SK-N-SH treated with all-trans-retinoic acid at 6 μM for 48 hours (cell line): ENCODE measurements at regions not wholly inside any gene's neighbourhood (a gene's known extent, or its start where the extent isn't known, plus 50 kb on each side); places are given as distances from the start of the nearest gene placed in this dataset.

Experiments used
- ATAC-seq: fragments of 200-7000 bp; cut with Tn5 transposase; 3 replicates; pipeline ENCODE4 v1.9.1; 2020; ENCODE audit warnings: mild to moderate bottlenecking, moderate library complexity
- ARNTL ChIP-seq: fragments of 450-650 bp; formaldehyde crosslinking; IDR thresholded peaks from 2 replicates; pipeline ENCODE4 v1.5.0; 2020; ENCODE audit warnings: low read depth, mild to moderate bottlenecking, moderate library complexity, borderline replicate concordance
- BACH2 ChIP-seq: fragments of 250-450 bp; sonication (Bioruptor Pico); IDR thresholded peaks from 2 replicates; pipeline ENCODE4 v1.9.0; 2021; ENCODE audit warnings: mild to moderate bottlenecking, borderline replicate concordance
- CREB5 ChIP-seq: fragments of 250-450 bp; sonication (Bioruptor Pico); IDR thresholded peaks from 2 replicates; pipeline ENCODE4 v1.5.1; 2020; ENCODE audit warnings: low read depth, mild to moderate bottlenecking, moderate library complexity
- CSDC2 ChIP-seq: fragments of 250-450 bp; sonication (Bioruptor Pico); IDR thresholded peaks from 2 replicates; pipeline ENCODE4 v1.5.0; 2020; ENCODE audit warnings: mild to moderate bottlenecking, moderate library complexity
- CSRNP3 ChIP-seq: fragments of 250-450 bp; sonication (Bioruptor Pico); IDR thresholded peaks from 2 replicates; pipeline ENCODE4 v1.5.1; 2021; ENCODE audit warnings: mild to moderate bottlenecking, moderate library complexity
- GLIS3 ChIP-seq: fragments of 250-450 bp; sonication (Bioruptor Pico); IDR thresholded peaks from 2 replicates; pipeline ENCODE4 v1.5.0; 2020; ENCODE audit warnings: mild to moderate bottlenecking, moderate library complexity
- PPARA ChIP-seq: fragments of 250-450 bp; sonication (Bioruptor Pico); IDR thresholded peaks from 2 replicates; pipeline ENCODE4 v1.5.0; 2020; ENCODE audit warnings: mild to moderate bottlenecking, borderline replicate concordance
- RARB ChIP-seq: fragments of 250-450 bp; sonication (Bioruptor Pico); IDR thresholded peaks from 2 replicates; pipeline ENCODE4 v1.8.0; 2021; ENCODE audit warnings: mild to moderate bottlenecking, moderate library complexity
- SNAI2 ChIP-seq: fragments of 250-450 bp; sonication (Bioruptor Pico); IDR thresholded peaks from 2 replicates; pipeline ENCODE4 v1.5.0; 2020; ENCODE audit warnings: mild to moderate bottlenecking, moderate library complexity
- TOX ChIP-seq: fragments of 250-450 bp; sonication (Bioruptor Pico); IDR thresholded peaks from 2 replicates; pipeline ENCODE4 v1.8.0; 2021; ENCODE audit warnings: mild to moderate bottlenecking, moderate library complexity, borderline replicate concordance
- ZC3H10 ChIP-seq: fragments of 250-450 bp; sonication (Bioruptor Pico); IDR thresholded peaks from 2 replicates; pipeline ENCODE4 v1.5.1; 2021; ENCODE audit warnings: mild to moderate bottlenecking, moderate library complexity
- ZFP30 ChIP-seq: fragments of 450-650 bp; formaldehyde crosslinking; IDR thresholded peaks from 2 replicates; pipeline ENCODE4 v1.5.0; 2022; ENCODE audit warnings: mild to moderate bottlenecking, moderate library complexity
- ZNF565 ChIP-seq: fragments of 450-650 bp; formaldehyde crosslinking; conservative IDR thresholded peaks from 2 replicates; pipeline ENCODE4 v1.5.0; 2020; ENCODE audit warnings: low read depth, mild to moderate bottlenecking, moderate library complexity
- ZNF70 ChIP-seq: fragments of 450-650 bp; formaldehyde crosslinking; IDR thresholded peaks from 2 replicates; pipeline ENCODE4 v1.5.0; 2020; ENCODE audit warnings: mild to moderate bottlenecking, moderate library complexity
- ZNF8 ChIP-seq: fragments of 450-650 bp; formaldehyde crosslinking; IDR thresholded peaks from 2 replicates; pipeline ENCODE4 v1.5.0; 2020; ENCODE audit warnings: mild to moderate bottlenecking, moderate library complexity
- TF ChIP-seq, protein P1 (sequence below): fragments of 250-450 bp; sonication (Bioruptor Pico); IDR thresholded peaks from 2 replicates; pipeline ENCODE4 v1.5.0; 2020; ENCODE audit warnings: mild to moderate bottlenecking, moderate library complexity
- TF ChIP-seq, protein P2 (sequence below): fragments of 250-450 bp; sonication (Bioruptor Pico); IDR thresholded peaks from 2 replicates; pipeline ENCODE4 v1.8.0; 2021; ENCODE audit warnings: low read depth, mild to moderate bottlenecking, moderate library complexity, borderline replicate concordance
- TF ChIP-seq, protein P3 (sequence below): fragments of 250-450 bp; sonication (Bioruptor Pico); IDR thresholded peaks from 2 replicates; pipeline ENCODE4 v1.8.0; 2020; ENCODE audit warnings: mild to moderate bottlenecking, moderate library complexity, borderline replicate concordance

DNA sequence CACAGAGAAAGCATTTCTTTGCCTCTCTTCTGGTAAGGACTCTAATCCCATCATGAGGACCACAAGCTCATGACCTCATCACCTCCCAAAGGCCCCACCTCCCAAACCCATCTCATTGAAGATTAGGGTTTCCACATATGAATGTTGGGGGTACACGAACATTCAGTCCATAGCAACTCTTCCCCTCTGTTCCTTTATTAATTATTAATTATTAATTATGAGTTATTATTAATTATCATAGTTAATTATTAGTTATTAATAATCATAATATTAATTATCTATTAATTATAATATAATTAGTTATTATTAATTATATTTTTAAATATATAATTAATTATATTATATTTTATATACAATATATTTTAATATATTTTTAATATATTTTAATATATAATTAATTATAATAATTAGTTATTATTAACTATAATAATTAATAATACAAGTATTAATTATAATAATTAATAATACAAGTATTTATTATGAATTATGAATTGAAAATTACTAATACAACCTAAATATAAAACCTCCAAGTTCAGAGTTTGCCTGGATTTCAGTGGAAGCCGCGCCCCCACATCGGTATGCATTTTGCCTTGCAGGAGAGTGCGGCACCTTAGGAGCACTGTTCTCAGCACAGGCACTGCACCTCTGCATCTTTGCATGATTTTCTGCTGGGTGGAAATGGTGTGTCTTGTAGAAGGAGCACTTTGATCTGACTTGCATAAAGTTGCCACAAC lies 128.0 kb upstream of the FGF3 start:
- TF ChIP-seq PPARA (no peak), CSDC2 (CRISPR knock-in tag) (no peak), RARB (CRISPR knock-in tag) (no peak), GLIS3 (CRISPR knock-in tag) (no peak), CREB5 (CRISPR knock-in tag) (no peak), ZFP30 (CRISPR knock-in tag) (no peak), CSRNP3 (CRISPR knock-in tag) (no peak), SNAI2 (CRISPR knock-in tag) (no peak)
- TF ChIP-seq, protein P1, sequence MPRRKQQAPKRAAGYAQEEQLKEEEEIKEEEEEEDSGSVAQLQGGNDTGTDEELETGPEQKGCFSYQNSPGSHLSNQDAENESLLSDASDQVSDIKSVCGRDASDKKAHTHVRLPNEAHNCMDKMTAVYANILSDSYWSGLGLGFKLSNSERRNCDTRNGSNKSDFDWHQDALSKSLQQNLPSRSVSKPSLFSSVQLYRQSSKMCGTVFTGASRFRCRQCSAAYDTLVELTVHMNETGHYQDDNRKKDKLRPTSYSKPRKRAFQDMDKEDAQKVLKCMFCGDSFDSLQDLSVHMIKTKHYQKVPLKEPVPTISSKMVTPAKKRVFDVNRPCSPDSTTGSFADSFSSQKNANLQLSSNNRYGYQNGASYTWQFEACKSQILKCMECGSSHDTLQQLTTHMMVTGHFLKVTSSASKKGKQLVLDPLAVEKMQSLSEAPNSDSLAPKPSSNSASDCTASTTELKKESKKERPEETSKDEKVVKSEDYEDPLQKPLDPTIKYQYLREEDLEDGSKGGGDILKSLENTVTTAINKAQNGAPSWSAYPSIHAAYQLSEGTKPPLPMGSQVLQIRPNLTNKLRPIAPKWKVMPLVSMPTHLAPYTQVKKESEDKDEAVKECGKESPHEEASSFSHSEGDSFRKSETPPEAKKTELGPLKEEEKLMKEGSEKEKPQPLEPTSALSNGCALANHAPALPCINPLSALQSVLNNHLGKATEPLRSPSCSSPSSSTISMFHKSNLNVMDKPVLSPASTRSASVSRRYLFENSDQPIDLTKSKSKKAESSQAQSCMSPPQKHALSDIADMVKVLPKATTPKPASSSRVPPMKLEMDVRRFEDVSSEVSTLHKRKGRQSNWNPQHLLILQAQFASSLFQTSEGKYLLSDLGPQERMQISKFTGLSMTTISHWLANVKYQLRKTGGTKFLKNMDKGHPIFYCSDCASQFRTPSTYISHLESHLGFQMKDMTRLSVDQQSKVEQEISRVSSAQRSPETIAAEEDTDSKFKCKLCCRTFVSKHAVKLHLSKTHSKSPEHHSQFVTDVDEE (CRISPR knock-in tag), result no peak
- ATAC-seq, result no peak

DNA sequence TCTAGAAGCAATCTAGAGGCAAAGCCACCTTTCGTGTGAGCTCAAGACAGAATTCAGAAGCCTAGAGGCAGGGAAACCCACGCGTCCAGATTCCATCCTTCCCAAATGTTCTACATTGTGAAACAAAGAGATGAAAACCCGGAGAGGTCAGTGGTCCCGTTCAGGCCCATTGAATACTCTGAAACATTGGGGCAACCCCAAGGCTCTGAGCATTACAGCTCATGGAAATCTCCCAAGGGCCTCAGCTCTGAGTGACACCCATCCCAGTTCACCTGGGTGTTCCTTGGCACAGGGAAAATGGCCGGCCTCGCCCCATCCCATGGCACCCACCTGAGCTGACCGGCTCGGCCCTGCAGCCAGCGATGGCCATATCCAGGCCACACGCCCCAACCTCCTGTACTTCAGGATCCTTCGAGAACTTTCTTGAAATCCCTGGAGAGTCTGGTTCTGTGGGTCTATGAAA lies 128.6 kb upstream of the FGF3 start:
- ATAC-seq, result no peak
- no peak for TF ChIP-seq PPARA
- TF ChIP-seq BACH2 (CRISPR knock-in tag), result no peak
- no peak for TF ChIP-seq ZC3H10 (CRISPR knock-in tag)
- TF ChIP-seq ZNF8 (CRISPR knock-in tag), result no peak
- TF ChIP-seq, protein P2, sequence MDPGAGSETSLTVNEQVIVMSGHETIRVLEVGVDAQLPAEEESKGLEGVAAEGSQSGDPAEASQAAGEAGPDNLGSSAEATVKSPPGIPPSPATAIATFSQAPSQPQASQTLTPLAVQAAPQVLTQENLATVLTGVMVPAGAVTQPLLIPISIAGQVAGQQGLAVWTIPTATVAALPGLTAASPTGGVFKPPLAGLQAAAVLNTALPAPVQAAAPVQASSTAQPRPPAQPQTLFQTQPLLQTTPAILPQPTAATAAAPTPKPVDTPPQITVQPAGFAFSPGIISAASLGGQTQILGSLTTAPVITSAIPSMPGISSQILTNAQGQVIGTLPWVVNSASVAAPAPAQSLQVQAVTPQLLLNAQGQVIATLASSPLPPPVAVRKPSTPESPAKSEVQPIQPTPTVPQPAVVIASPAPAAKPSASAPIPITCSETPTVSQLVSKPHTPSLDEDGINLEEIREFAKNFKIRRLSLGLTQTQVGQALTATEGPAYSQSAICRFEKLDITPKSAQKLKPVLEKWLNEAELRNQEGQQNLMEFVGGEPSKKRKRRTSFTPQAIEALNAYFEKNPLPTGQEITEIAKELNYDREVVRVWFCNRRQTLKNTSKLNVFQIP (CRISPR knock-in tag), result no peak
- TF ChIP-seq CSDC2 (CRISPR knock-in tag), result no peak
- TF ChIP-seq CREB5 (CRISPR knock-in tag), result no peak
- no peak for TF ChIP-seq ZNF70

DNA sequence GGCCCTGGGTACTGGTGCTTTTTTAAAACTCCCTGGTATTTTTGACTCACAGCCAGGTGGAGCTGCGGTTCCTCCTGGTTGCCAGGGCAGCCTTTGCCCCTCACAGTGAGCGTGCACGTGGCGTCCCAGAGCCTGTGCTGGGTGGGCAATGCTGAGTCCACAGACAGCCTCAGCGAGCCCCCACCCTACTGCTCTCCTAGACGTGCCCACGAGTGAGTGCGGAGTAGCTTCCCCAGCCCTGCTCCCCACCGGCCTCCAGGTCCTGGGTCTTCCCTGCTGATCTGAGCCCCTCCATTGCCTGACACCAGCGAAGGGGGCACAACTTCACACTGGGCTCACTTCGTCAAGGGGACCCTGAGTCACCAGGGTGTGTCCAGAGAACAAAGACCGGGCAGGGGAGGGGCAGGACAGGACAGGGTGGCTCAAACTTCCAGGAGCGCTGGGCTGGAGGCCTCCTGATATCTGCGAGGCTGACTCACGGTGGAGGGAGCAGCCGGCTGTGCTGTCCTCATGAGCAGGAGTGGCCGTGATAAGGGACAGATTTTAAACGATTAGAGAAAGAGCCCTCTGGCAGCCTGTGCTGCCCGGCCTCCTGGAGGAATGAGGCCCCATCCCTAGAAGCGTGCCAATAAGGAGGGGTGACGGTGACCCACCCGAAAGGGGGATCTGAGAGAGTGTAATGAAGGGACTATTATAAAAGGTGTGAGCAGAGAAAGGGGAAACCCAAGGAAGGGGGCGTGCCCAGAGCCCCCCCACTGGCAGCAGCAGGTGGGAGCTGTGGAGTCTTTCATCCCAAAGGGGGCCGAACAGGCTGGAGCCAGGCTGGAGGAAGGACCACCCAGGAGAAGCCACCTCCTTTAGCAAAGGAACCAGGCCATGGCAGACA lies 129.3 kb upstream of the FGF3 start:
- no peak; the same call in 2 of the 3 replicates for ATAC-seq

More for the DNA sequence above, 129.3 kb upstream of the FGF3 start:
- TF ChIP-seq CSRNP3 (CRISPR knock-in tag), result no peak
- TF ChIP-seq GLIS3 (CRISPR knock-in tag), result no peak
- no peak for TF ChIP-seq BACH2 (CRISPR knock-in tag)
- TF ChIP-seq ZNF565, result no peak
- TF ChIP-seq TOX (CRISPR knock-in tag), result no peak
- TF ChIP-seq, protein P3, sequence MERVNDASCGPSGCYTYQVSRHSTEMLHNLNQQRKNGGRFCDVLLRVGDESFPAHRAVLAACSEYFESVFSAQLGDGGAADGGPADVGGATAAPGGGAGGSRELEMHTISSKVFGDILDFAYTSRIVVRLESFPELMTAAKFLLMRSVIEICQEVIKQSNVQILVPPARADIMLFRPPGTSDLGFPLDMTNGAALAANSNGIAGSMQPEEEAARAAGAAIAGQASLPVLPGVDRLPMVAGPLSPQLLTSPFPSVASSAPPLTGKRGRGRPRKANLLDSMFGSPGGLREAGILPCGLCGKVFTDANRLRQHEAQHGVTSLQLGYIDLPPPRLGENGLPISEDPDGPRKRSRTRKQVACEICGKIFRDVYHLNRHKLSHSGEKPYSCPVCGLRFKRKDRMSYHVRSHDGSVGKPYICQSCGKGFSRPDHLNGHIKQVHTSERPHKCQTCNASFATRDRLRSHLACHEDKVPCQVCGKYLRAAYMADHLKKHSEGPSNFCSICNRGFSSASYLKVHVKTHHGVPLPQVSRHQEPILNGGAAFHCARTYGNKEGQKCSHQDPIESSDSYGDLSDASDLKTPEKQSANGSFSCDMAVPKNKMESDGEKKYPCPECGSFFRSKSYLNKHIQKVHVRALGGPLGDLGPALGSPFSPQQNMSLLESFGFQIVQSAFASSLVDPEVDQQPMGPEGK (CRISPR knock-in tag), result no peak
- TF ChIP-seq ARNTL (CRISPR knock-in tag), result no peak
